ENCODE measurements at regions not wholly inside any gene's neighbourhood (a gene's known extent, or its start where the extent isn't known, plus 50 kb on each side); places are given as distances from the start of the nearest gene placed in this dataset.

- DNase-seq (ENCODE audit: low spot score): no peak
- H3K4me3 ChIP-seq (ENCODE audit: low read depth in 1 of 3, low read length in 3 of 3): no peak overlapping the region
- no peak overlapping the region for H3K27ac ChIP-seq (ENCODE audit: low read depth in 1 of 2, low read length in 2 of 2)
- no peak overlapping the region for H3K9ac ChIP-seq (ENCODE audit: low read depth in 1 of 2, low read length in 2 of 2)
- TF ChIP-seq FOXA2 (IDR thresholded peaks at IDR 0.05): no peak
- TF ChIP-seq HNF4G (IDR thresholded peaks at IDR 0.05): no peak
- H3K27me3 ChIP-seq (ENCODE audit: control insufficient read depth in 4 of 4, insufficient read depth in 4 of 4, low read length in 3 of 4): no peaks in the 10 kb centered on the region
- no peaks in the 10 kb centered on the region for H3K9me3 ChIP-seq (ENCODE audit: control insufficient read depth in 4 of 4, low read length in 3 of 4)
- 86% methylated on average over 4 of the region's 4 CpGs for WGBS
- no peaks in the 10 kb centered on the region for H3K4me1 ChIP-seq (ENCODE audit: control insufficient read depth in 4 of 4, insufficient read depth in 4 of 4, low read length in 3 of 4)
- no peaks in the 10 kb centered on the region for H3K36me3 ChIP-seq (ENCODE audit: control insufficient read depth in 4 of 4, insufficient read depth in 3 of 4, low read depth in 1 of 4, low read length in 3 of 4)
These were observed 663.4 kb downstream of the INHBA start for GRCh38 chr7:41039386-41039953.

- Histone ChIP-seq H3K9me3 (ENCODE audit: control insufficient read depth in 4 of 4, low read length in 3 of 4) (no peaks in the 10 kb centered on the region), H3K4me3 (ENCODE audit: low read depth in 1 of 3, low read length in 3 of 3) (no peak overlapping the region), H3K9ac (ENCODE audit: low read depth in 1 of 2, low read length in 2 of 2) (no peak overlapping the region), H3K27ac (ENCODE audit: low read depth in 1 of 2, low read length in 2 of 2) (no peak overlapping the region), H3K36me3 (ENCODE audit: control insufficient read depth in 4 of 4, insufficient read depth in 3 of 4, low read depth in 1 of 4, low read length in 3 of 4) (no peaks in the 10 kb centered on the region), H3K27me3 (ENCODE audit: control insufficient read depth in 4 of 4, insufficient read depth in 4 of 4, low read length in 3 of 4) (no peaks in the 10 kb centered on the region), H3K4me1 (ENCODE audit: control insufficient read depth in 4 of 4, insufficient read depth in 4 of 4, low read length in 3 of 4) (no peaks in the 10 kb centered on the region)
- DNase-seq (ENCODE audit: low spot score): no peak
- TF ChIP-seq HNF4G (IDR thresholded peaks at IDR 0.05) (no peak), ZBTB33 (IDR thresholded peaks at IDR 0.05) (no peak), FOXA1 (IDR thresholded peaks at IDR 0.05) (no peak), MAX (IDR thresholded peaks at IDR 0.05) (no peak), JUND (IDR thresholded peaks at IDR 0.05) (no peak), TAF1 (conservative IDR thresholded peaks at IDR 0.05) (no peak)
- TF ChIP-seq, protein P1, sequence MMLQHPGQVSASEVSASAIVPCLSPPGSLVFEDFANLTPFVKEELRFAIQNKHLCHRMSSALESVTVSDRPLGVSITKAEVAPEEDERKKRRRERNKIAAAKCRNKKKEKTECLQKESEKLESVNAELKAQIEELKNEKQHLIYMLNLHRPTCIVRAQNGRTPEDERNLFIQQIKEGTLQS (IDR thresholded peaks at IDR 0.05): no peak
- TF ChIP-seq, protein P2, sequence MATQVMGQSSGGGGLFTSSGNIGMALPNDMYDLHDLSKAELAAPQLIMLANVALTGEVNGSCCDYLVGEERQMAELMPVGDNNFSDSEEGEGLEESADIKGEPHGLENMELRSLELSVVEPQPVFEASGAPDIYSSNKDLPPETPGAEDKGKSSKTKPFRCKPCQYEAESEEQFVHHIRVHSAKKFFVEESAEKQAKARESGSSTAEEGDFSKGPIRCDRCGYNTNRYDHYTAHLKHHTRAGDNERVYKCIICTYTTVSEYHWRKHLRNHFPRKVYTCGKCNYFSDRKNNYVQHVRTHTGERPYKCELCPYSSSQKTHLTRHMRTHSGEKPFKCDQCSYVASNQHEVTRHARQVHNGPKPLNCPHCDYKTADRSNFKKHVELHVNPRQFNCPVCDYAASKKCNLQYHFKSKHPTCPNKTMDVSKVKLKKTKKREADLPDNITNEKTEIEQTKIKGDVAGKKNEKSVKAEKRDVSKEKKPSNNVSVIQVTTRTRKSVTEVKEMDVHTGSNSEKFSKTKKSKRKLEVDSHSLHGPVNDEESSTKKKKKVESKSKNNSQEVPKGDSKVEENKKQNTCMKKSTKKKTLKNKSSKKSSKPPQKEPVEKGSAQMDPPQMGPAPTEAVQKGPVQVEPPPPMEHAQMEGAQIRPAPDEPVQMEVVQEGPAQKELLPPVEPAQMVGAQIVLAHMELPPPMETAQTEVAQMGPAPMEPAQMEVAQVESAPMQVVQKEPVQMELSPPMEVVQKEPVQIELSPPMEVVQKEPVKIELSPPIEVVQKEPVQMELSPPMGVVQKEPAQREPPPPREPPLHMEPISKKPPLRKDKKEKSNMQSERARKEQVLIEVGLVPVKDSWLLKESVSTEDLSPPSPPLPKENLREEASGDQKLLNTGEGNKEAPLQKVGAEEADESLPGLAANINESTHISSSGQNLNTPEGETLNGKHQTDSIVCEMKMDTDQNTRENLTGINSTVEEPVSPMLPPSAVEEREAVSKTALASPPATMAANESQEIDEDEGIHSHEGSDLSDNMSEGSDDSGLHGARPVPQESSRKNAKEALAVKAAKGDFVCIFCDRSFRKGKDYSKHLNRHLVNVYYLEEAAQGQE (IDR thresholded peaks at IDR 0.05): no peak
- TF ChIP-seq, protein P3, sequence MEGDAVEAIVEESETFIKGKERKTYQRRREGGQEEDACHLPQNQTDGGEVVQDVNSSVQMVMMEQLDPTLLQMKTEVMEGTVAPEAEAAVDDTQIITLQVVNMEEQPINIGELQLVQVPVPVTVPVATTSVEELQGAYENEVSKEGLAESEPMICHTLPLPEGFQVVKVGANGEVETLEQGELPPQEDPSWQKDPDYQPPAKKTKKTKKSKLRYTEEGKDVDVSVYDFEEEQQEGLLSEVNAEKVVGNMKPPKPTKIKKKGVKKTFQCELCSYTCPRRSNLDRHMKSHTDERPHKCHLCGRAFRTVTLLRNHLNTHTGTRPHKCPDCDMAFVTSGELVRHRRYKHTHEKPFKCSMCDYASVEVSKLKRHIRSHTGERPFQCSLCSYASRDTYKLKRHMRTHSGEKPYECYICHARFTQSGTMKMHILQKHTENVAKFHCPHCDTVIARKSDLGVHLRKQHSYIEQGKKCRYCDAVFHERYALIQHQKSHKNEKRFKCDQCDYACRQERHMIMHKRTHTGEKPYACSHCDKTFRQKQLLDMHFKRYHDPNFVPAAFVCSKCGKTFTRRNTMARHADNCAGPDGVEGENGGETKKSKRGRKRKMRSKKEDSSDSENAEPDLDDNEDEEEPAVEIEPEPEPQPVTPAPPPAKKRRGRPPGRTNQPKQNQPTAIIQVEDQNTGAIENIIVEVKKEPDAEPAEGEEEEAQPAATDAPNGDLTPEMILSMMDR (IDR thresholded peaks at IDR 0.05; ENCODE audit: low read depth, low read length, missing input control): no peak
- 88% methylated on average over 5 of the region's 5 CpGs for WGBS
These were observed 664.7 kb downstream of the INHBA start for GRCh38 chr7:41038211-41038610.

All from liver (tissue), 8 donors.